ENCODE measurements at regions not wholly inside any gene's neighbourhood (a gene's known extent, or its start where the extent isn't known, plus 50 kb on each side); places are given as distances from the start of the nearest gene placed in this dataset.

DNA sequence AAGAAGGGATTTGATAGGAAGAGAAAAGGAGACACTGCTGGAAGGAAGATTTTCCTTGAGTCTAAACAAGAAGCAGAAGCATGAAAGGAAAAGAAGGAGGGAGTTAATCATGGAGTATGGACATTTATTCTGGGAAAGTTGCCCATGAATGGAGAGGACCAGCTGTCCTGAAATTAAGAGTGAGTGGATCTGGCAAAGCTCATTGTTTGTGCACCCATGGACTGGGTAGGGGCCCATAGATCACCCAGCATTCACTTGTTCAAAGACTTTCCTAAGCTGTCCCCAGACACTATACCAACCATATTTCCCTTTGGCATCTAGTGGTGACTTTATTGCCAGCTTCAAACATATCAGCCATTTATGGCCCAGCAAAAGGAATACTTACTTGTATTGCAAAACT lies 422.7 kb downstream of the FBXO15 start:
- no peaks in the 10 kb centered on the region for H3K27me3 ChIP-seq
- no peaks in the 10 kb centered on the region for H3K9me3 ChIP-seq
- H3K4me3 ChIP-seq: no peak overlapping the region
- H3K4me1 ChIP-seq: no peaks in the 10 kb centered on the region
- intact Hi-C loops (cut with DNase I): no loop called here
- no peak overlapping the region for H3K27ac ChIP-seq
- TF ChIP-seq POLR2A (IDR thresholded peaks at IDR 0.05): no peak
- TF ChIP-seq POLR2AphosphoS5 (IDR thresholded peaks at IDR 0.05; ENCODE audit: insufficient read depth in 1 of 2, low read depth in 1 of 2): no peak
- TF ChIP-seq, protein P1, sequence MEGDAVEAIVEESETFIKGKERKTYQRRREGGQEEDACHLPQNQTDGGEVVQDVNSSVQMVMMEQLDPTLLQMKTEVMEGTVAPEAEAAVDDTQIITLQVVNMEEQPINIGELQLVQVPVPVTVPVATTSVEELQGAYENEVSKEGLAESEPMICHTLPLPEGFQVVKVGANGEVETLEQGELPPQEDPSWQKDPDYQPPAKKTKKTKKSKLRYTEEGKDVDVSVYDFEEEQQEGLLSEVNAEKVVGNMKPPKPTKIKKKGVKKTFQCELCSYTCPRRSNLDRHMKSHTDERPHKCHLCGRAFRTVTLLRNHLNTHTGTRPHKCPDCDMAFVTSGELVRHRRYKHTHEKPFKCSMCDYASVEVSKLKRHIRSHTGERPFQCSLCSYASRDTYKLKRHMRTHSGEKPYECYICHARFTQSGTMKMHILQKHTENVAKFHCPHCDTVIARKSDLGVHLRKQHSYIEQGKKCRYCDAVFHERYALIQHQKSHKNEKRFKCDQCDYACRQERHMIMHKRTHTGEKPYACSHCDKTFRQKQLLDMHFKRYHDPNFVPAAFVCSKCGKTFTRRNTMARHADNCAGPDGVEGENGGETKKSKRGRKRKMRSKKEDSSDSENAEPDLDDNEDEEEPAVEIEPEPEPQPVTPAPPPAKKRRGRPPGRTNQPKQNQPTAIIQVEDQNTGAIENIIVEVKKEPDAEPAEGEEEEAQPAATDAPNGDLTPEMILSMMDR (IDR thresholded peaks at IDR 0.05): no peak
- no peak for DNase-seq (ENCODE audit: extremely low spot score in 2 of 2)
- H3K36me3 ChIP-seq: no peaks in the 10 kb centered on the region

DNA sequence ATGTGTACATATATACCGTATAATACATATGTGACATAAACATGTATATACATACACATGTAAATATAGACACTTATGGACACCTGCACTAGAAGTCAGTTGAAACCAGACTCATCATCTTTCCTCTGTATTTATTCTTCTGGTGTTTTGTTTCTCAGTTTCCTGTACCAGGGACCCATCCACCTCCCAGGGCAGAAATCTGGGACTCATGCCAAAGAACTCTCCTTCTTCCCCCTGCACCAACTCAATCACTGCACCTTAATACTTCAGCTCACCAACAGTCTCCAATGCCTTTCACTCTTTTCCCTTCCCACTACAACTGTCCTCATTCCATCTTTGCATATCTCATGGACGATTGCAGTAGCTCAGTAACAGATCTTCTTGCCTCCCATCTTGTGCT lies 428.0 kb downstream of the FBXO15 start:
- Histone ChIP-seq H3K4me3 (no peak overlapping the region), H3K27me3 (no peaks in the 10 kb centered on the region), H3K4me1 (no peaks in the 10 kb centered on the region), H3K27ac (no peak overlapping the region), H3K36me3 (no peaks in the 10 kb centered on the region), H3K9me3 (no peaks in the 10 kb centered on the region)
- TF ChIP-seq POLR2AphosphoS5 (IDR thresholded peaks at IDR 0.05; ENCODE audit: insufficient read depth in 1 of 2, low read depth in 1 of 2) (no peak), POLR2A (IDR thresholded peaks at IDR 0.05) (no peak)
- TF ChIP-seq, protein P1 (IDR thresholded peaks at IDR 0.05): no peak
- intact Hi-C loops (cut with DNase I): no loop called here
- no peak for DNase-seq (ENCODE audit: extremely low spot score in 2 of 2)

DNA sequence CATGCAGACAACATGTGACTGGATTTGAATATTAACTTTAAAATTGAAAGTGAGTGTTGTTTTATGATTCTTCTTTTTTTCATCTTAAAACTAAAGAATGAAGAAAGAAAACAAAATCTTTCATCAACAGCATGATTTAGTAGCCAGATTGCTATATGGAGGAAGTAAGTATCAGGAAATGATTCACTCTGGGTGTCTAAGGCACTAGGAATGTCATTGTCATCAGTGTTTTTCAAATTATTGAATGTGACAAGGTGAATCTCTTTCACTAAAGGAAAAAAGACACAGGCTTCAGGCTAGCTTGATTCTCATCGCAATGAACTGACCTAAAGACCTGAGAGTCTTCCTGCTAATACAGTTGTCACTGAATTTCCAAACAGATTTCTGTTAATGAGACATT lies 430.1 kb downstream of the FBXO15 start:
- intact Hi-C loops (cut with DNase I): no loop called here

DNA sequence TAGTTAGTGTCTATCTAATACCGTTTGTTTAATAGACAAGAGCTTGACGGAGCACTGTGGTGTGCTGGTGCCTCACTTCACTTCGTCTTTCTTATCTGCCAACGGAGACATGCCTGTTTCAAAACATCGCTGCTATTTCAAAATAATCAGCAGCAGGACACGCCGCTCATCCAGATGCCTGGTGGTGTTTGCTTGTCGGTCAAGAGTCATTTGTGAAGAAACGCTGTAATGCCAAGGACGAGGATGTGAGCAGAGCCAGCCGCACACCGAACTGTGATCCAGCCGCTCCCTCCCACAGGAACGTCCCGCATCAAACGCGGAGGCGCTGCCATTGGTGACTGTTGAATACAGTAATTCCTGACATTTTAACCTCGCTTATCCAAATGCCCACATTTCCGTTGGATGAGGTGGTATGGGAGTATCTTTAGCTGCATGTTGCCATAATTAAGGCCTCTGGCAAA lies 432.4 kb downstream of the FBXO15 start:
- TF ChIP-seq POLR2A (IDR thresholded peaks at IDR 0.05) (no peak), POLR2AphosphoS5 (IDR thresholded peaks at IDR 0.05; ENCODE audit: insufficient read depth in 1 of 2, low read depth in 1 of 2) (no peak)
- TF ChIP-seq, protein P1 (IDR thresholded peaks at IDR 0.05): no peak
- Histone ChIP-seq H3K36me3 (no peaks in the 10 kb centered on the region), H3K27me3 (no peaks in the 10 kb centered on the region), H3K9me3 (no peaks in the 10 kb centered on the region), H3K4me1 (no peaks in the 10 kb centered on the region), H3K27ac (no peak overlapping the region), H3K4me3 (no peak overlapping the region)
- no peak for DNase-seq (ENCODE audit: extremely low spot score in 2 of 2)
- intact Hi-C loops (cut with DNase I): no loop called here

More for the DNA sequence above, 430.1 kb downstream of the FBXO15 start:
- no peak for TF ChIP-seq POLR2A (IDR thresholded peaks at IDR 0.05)
- TF ChIP-seq POLR2AphosphoS5 (IDR thresholded peaks at IDR 0.05; ENCODE audit: insufficient read depth in 1 of 2, low read depth in 1 of 2): no peak
- TF ChIP-seq, protein P1 (IDR thresholded peaks at IDR 0.05): no peak
- Histone ChIP-seq H3K27ac (no peak overlapping the region), H3K4me3 (no peak overlapping the region), H3K9me3 (no peaks in the 10 kb centered on the region), H3K36me3 (no peaks in the 10 kb centered on the region), H3K27me3 (no peaks in the 10 kb centered on the region), H3K4me1 (no peaks in the 10 kb centered on the region)
- no peak for DNase-seq (ENCODE audit: extremely low spot score in 2 of 2)

DNA sequence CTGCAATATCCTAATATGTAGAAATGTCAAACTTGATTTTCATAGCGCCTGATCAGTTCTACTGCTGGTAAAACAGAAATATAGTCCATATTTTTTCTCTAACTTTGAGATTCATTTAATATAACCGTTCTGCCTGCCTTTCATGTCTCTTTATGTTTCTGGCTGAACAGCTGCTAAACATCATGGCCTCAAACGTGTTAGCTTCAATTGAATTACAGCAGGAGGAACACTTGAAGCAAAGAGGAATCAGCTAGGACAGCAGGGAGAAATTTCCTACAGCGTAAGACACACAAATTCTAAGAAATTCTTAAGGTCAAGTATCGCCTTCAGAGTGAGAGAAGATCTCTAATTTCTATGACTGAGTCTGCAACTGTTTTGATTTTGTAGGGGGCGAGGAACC lies 433.2 kb downstream of the FBXO15 start:
- TF ChIP-seq, protein P1 (IDR thresholded peaks at IDR 0.05): no peak
- no peak for TF ChIP-seq POLR2A (IDR thresholded peaks at IDR 0.05)
- Histone ChIP-seq H3K9me3 (no peaks in the 10 kb centered on the region), H3K4me3 (no peak overlapping the region), H3K4me1 (no peaks in the 10 kb centered on the region), H3K27ac (no peak overlapping the region), H3K36me3 (no peaks in the 10 kb centered on the region), H3K27me3 (no peaks in the 10 kb centered on the region)
- intact Hi-C loops (cut with DNase I): no loop called here
- no peak for DNase-seq (ENCODE audit: extremely low spot score in 2 of 2)

All from vagina (tissue), 2 donors.